IMR-90 (cell line): ENCODE measurements at regions not wholly inside any gene's neighbourhood (a gene's known extent, or its start where the extent isn't known, plus 50 kb on each side); places are given as distances from the start of the nearest gene placed in this dataset.

ENCODE experiments used
- ATAC-seq: fragments of 200-7000 bp; cut with Tn5 transposase; 2 replicates; pipeline ENCODE4 v1.9.1; 2020; ENCODE audit warnings: low read depth, mild to moderate bottlenecking, moderate library complexity
- BruUV-seq: library from RNA; stranded (reverse); fragments of 400-500 nt; replicated peaks from 2 replicates; lab custom pipeline; 2021; lab: Mats Ljungman, UMichigan
- CTCF ChIA-PET: fragments of 300-600 bp; formaldehyde crosslinking; extraction: SDS; loops from one replicate; lab custom pipeline; 2021; ENCODE audit warnings: antibody characterized with exemption; lab: Yijun Ruan, JAX
- POLR2A ChIA-PET: fragments of 300-600 bp; sonication (Branson Sonifier 250); formaldehyde crosslinking; loops from one replicate; lab custom pipeline; 2022; ENCODE audit warnings: antibody characterized with exemption; ENCODE audit not compliant: unreplicated experiment; lab: Charles Lee
- DNase-seq: peaks from one replicate; pipeline ENCODE4 v3.0.0; 2013
- H2AFZ ChIP-seq: replicated peaks from 2 replicates; pipeline ENCODE3; 2013; ENCODE audit warnings: low read length, mild to moderate bottlenecking; ENCODE audit not compliant: poor library complexity
- H2AK5ac ChIP-seq: 2 replicates; pipeline ENCODE4 v1.6.1; 2013; ENCODE audit warnings: low read depth, low read length, inconsistent platforms
- H2AK9ac ChIP-seq: replicated peaks from 2 replicates; pipeline ENCODE3; 2013; ENCODE audit warnings: mild to moderate bottlenecking, low read depth, low read length, moderate library complexity; ENCODE audit not compliant: poor library complexity
- H2BK120ac ChIP-seq: 2 replicates; pipeline ENCODE4 v1.6.1; 2013; ENCODE audit warnings: low read depth, low read length, inconsistent platforms
- H2BK15ac ChIP-seq: 3 replicates; pipeline ENCODE4 v1.6.1; 2013; ENCODE audit warnings: low read depth, low read length, inconsistent platforms
- H2BK20ac ChIP-seq: 2 replicates; pipeline ENCODE4 v1.6.1; 2013; ENCODE audit warnings: low read depth, mild to moderate bottlenecking, inconsistent platforms, low read length, moderate library complexity
- H2BK5ac ChIP-seq: 2 replicates; pipeline ENCODE4 v1.6.1; 2013; ENCODE audit warnings: mild to moderate bottlenecking, low read depth, low read length, inconsistent platforms; ENCODE audit not compliant: poor library complexity, severe bottlenecking
- H3K14ac ChIP-seq: replicated peaks from 2 replicates; pipeline ENCODE4 v1.6.1; 2013; ENCODE audit warnings: low read depth, low read length, inconsistent platforms
- H3K18ac ChIP-seq: 2 replicates; pipeline ENCODE4 v1.6.1; 2013; ENCODE audit warnings: low read depth, low read length, control low read depth
- H3K23ac ChIP-seq: 2 replicates; pipeline ENCODE4 v1.6.1; 2013; ENCODE audit warnings: low read depth, low read length, inconsistent platforms
- H3K27ac ChIP-seq: 2 replicates; pipeline ENCODE4 v1.5.1; 2013; ENCODE audit warnings: mild to moderate bottlenecking, control low read depth, low read length; ENCODE audit not compliant: insufficient read depth
- H3K27me3 ChIP-seq: 2 replicates; pipeline ENCODE4 v1.6.1; 2013; ENCODE audit warnings: low read length; ENCODE audit not compliant: control insufficient read depth, insufficient read depth
- H3K36me3 ChIP-seq: 2 replicates; pipeline ENCODE4 v1.6.1; 2013; ENCODE audit warnings: low read length, mixed read lengths; ENCODE audit not compliant: control insufficient read depth, insufficient read depth
- H3K4ac ChIP-seq: 2 replicates; pipeline ENCODE4 v1.6.1; 2013; ENCODE audit warnings: low read depth, low read length, inconsistent platforms
- H3K4me1 ChIP-seq: 2 replicates; pipeline ENCODE4 v1.6.1; 2013; ENCODE audit warnings: low read length, mixed read lengths; ENCODE audit not compliant: control insufficient read depth, insufficient read depth
- H3K4me2 ChIP-seq: 2 replicates; pipeline ENCODE4 v1.6.1; 2013; ENCODE audit warnings: low read depth, mild to moderate bottlenecking, control low read depth, low read length, moderate library complexity
- H3K4me3 ChIP-seq: 2 replicates; pipeline ENCODE4 v1.5.1; 2013; ENCODE audit warnings: low read depth, mild to moderate bottlenecking, control low read depth, low read length, moderate library complexity; ENCODE audit not compliant: insufficient read depth
- H3K56ac ChIP-seq: 2 replicates; pipeline ENCODE4 v1.6.1; 2013; ENCODE audit warnings: low read length, inconsistent platforms; ENCODE audit not compliant: insufficient read depth; ENCODE audit errors: extremely low read depth
- H3K79me1 ChIP-seq, 2 experiments: 2 replicates each; pipeline ENCODE4 v1.6.1; 2013; ENCODE audit warnings: low read length in 2 of 2, inconsistent platforms in 1 of 2, low read depth in 1 of 2
- H3K9ac ChIP-seq: 2 replicates; pipeline ENCODE4 v1.6.1; 2013; ENCODE audit warnings: low read depth, low read length, control low read depth
- H3K9me1 ChIP-seq: 2 replicates; pipeline ENCODE4 v1.6.1; 2013; ENCODE audit warnings: low read length, inconsistent platforms; ENCODE audit not compliant: insufficient read depth
- H3K9me3 ChIP-seq: 2 replicates; pipeline ENCODE4 v1.6.1; 2013; ENCODE audit warnings: low read length; ENCODE audit not compliant: control insufficient read depth, insufficient read depth
- H4K20me1 ChIP-seq: 2 replicates; pipeline ENCODE4 v1.6.1; 2013; ENCODE audit warnings: low read length, inconsistent platforms; ENCODE audit not compliant: insufficient read depth
- H4K5ac ChIP-seq: 2 replicates; pipeline ENCODE4 v1.6.1; 2013; ENCODE audit warnings: mild to moderate bottlenecking, low read depth, low read length, control low read depth
- H4K8ac ChIP-seq, 2 experiments: 2 replicates each; pipeline ENCODE4 v1.6.1; 2013; ENCODE audit warnings: low read depth in 2 of 2, low read length in 2 of 2, control low read depth in 1 of 2, inconsistent platforms in 1 of 2
- H4K91ac ChIP-seq: 2 replicates; pipeline ENCODE4 v1.6.1; 2013; ENCODE audit warnings: low read depth, low read length, inconsistent platforms; ENCODE audit not compliant: insufficient read depth
- BHLHE40 ChIP-seq: fragments of 150-350 bp; IDR thresholded peaks from 2 replicates; pipeline ENCODE4 v1.6.1; 2016; ENCODE audit warnings: mild to moderate bottlenecking, low read depth, low read length
- CEBPB ChIP-seq: IDR thresholded peaks from 2 replicates; pipeline ENCODE4 v1.6.1; 2012; ENCODE audit warnings: low read depth, low read length, improper control_type of control experiment
- CHD1 ChIP-seq: IDR thresholded peaks from 2 replicates; pipeline ENCODE4 v1.6.1; 2012; ENCODE audit warnings: low read depth, low read length, improper control_type of control experiment
- FOS ChIP-seq: fragments of 150-350 bp; IDR thresholded peaks from 2 replicates; pipeline ENCODE4 v1.6.1; 2016; ENCODE audit warnings: low read depth, low read length
- MAFK ChIP-seq: IDR thresholded peaks from 2 replicates; pipeline ENCODE4 v1.6.1; 2012; ENCODE audit warnings: low read depth, low read length, improper control_type of control experiment
- MAZ ChIP-seq: IDR thresholded peaks from 2 replicates; pipeline ENCODE4 v1.6.1; 2012; ENCODE audit warnings: low read depth, mild to moderate bottlenecking, low read length, improper control_type of control experiment, moderate library complexity, borderline replicate concordance
- MXI1 ChIP-seq: IDR thresholded peaks from 2 replicates; pipeline ENCODE4 v1.6.1; 2012; ENCODE audit warnings: low read depth, mild to moderate bottlenecking, low read length, moderate library complexity, borderline replicate concordance
- NFE2L2 ChIP-seq: fragments of 150-350 bp; IDR thresholded peaks from 2 replicates; pipeline ENCODE4 v1.6.1; 2016; ENCODE audit warnings: low read depth, mild to moderate bottlenecking, low read length
- POLR2A ChIP-seq: IDR thresholded peaks from 2 replicates; pipeline ENCODE4 v1.6.1; 2012; ENCODE audit warnings: mild to moderate bottlenecking, low read depth, low read length
- RAD21 ChIP-seq: IDR thresholded peaks from 2 replicates; pipeline ENCODE4 v1.6.1; 2012; ENCODE audit warnings: low read length, improper control_type of control experiment
- RCOR1 ChIP-seq: IDR thresholded peaks from 2 replicates; pipeline ENCODE4 v1.6.1; 2012; ENCODE audit warnings: mild to moderate bottlenecking, low read length, improper control_type of control experiment; ENCODE audit not compliant: insufficient replicate concordance
- RFX5 ChIP-seq: IDR thresholded peaks from 2 replicates; pipeline ENCODE4 v1.8.0; 2012; ENCODE audit warnings: low read depth, mild to moderate bottlenecking, low read length, moderate library complexity
- SMC3 ChIP-seq: fragments of 150-350 bp; IDR thresholded peaks from 2 replicates; pipeline ENCODE4 v1.6.1; 2016; ENCODE audit warnings: low read depth, mild to moderate bottlenecking, antibody characterized with exemption, low read length, moderate library complexity
- dilution Hi-C: fragments of 300-500 bp; cut with HindIII; formaldehyde crosslinking; loops from one replicate; pipeline ENCODE4 v1.14.3; 2018; ENCODE audit warnings: low sequenced_read_pairs; ENCODE audit not compliant: unreplicated experiment
- in situ Hi-C: fragments of 300-500 bp; cut with MboI; formaldehyde crosslinking; loops from 3 replicates; pipeline ENCODE4 v1.14.3; 2019; ENCODE audit warnings: low sequenced_read_pairs, inconsistent platforms, mixed read lengths
- intact Hi-C: fragments of 100-400 bp; cut with micrococcal nuclease; formaldehyde crosslinking; loops from 2 replicates; pipeline ENCODE4 v1.10.0; 2022
- TF ChIP-seq, protein P1 (sequence below): conservative IDR thresholded peaks from 2 replicates; pipeline ENCODE4 v1.5.1; 2012; ENCODE audit warnings: mild to moderate bottlenecking, low read depth, low read length, improper control_type of control experiment
- TF ChIP-seq, protein P2 (sequence below): fragments of 150-350 bp; IDR thresholded peaks from 2 replicates; pipeline ENCODE4 v1.6.1; 2017; ENCODE audit warnings: mild to moderate bottlenecking, antibody characterized with exemption, low read length, low read depth
- TF ChIP-seq, protein P3 (sequence below): fragments of 150-350 bp; IDR thresholded peaks from 2 replicates; pipeline ENCODE4 v1.6.1; 2016; ENCODE audit warnings: low read depth, mild to moderate bottlenecking, low read length, moderate library complexity, borderline replicate concordance

DNA sequence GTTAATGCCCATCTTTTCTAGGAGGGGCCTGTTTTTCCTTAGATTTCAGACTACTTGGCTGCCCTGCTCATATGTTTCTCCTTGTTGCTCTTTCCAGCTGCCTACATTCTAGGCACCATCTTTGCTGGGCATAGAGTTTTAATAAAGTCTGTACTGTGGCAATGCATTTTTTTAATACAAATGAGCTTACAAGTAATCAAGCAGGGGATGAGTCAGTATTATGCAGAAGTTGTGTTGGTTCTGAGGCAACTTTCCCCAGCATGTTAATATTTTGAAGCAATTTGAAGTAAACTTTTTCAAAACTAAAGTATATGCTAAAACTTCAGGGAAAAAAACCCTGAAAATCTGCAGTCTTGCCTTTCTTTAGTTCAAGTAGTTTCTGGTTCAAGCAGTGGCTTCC, 372.0 kb upstream of the GATB start:
- Histone ChIP-seq H3K4me1 (no peaks in the 10 kb centered on the region), H2AFZ (no peak overlapping the region), H3K27me3 (peaks cover 10% of the 10 kb centered on the region), H3K4me2 (no peak overlapping the region), H3K4ac (no peak overlapping the region), H2BK20ac (no peak overlapping the region), H3K9me1 (no peaks in the 10 kb centered on the region), H3K36me3 (no peaks in the 10 kb centered on the region), H3K9me3 (no peaks in the 10 kb centered on the region), H2BK15ac (no peak overlapping the region), H3K56ac (no peak overlapping the region), H3K23ac (no peak overlapping the region), H4K8ac (no peak overlapping the region), H3K27ac (no peak overlapping the region), H3K9ac (no peak overlapping the region), H3K79me1 (no peaks in the 10 kb centered on the region), H3K14ac (no peak overlapping the region), H2AK5ac (no peak overlapping the region), H3K4me3 (no peak overlapping the region), H4K5ac (no peak overlapping the region), H3K18ac (no peak overlapping the region), H4K91ac (no peak overlapping the region), H2AK9ac (no peak overlapping the region), H4K20me1 (no peaks in the 10 kb centered on the region), H2BK120ac (no peak overlapping the region), H2BK5ac (no peak overlapping the region)
- no TSS peak for BruUV-seq
- no peak for TF ChIP-seq MXI1
- no peak for TF ChIP-seq NFE2L2
- no peak for TF ChIP-seq SMC3
- TF ChIP-seq, protein P1, sequence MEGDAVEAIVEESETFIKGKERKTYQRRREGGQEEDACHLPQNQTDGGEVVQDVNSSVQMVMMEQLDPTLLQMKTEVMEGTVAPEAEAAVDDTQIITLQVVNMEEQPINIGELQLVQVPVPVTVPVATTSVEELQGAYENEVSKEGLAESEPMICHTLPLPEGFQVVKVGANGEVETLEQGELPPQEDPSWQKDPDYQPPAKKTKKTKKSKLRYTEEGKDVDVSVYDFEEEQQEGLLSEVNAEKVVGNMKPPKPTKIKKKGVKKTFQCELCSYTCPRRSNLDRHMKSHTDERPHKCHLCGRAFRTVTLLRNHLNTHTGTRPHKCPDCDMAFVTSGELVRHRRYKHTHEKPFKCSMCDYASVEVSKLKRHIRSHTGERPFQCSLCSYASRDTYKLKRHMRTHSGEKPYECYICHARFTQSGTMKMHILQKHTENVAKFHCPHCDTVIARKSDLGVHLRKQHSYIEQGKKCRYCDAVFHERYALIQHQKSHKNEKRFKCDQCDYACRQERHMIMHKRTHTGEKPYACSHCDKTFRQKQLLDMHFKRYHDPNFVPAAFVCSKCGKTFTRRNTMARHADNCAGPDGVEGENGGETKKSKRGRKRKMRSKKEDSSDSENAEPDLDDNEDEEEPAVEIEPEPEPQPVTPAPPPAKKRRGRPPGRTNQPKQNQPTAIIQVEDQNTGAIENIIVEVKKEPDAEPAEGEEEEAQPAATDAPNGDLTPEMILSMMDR: no peak
- TF ChIP-seq, protein P2, sequence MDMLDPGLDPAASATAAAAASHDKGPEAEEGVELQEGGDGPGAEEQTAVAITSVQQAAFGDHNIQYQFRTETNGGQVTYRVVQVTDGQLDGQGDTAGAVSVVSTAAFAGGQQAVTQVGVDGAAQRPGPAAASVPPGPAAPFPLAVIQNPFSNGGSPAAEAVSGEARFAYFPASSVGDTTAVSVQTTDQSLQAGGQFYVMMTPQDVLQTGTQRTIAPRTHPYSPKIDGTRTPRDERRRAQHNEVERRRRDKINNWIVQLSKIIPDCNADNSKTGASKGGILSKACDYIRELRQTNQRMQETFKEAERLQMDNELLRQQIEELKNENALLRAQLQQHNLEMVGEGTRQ: no peak
- TF ChIP-seq, protein P3, sequence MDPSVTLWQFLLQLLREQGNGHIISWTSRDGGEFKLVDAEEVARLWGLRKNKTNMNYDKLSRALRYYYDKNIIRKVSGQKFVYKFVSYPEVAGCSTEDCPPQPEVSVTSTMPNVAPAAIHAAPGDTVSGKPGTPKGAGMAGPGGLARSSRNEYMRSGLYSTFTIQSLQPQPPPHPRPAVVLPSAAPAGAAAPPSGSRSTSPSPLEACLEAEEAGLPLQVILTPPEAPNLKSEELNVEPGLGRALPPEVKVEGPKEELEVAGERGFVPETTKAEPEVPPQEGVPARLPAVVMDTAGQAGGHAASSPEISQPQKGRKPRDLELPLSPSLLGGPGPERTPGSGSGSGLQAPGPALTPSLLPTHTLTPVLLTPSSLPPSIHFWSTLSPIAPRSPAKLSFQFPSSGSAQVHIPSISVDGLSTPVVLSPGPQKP: no peak
- no peak for TF ChIP-seq FOS
- TF ChIP-seq MAZ: no peak
- TF ChIP-seq CEBPB: no peak
- no peak for TF ChIP-seq RCOR1
- TF ChIP-seq BHLHE40: no peak
- no peak for TF ChIP-seq POLR2A
- no peak for TF ChIP-seq RFX5
- TF ChIP-seq CHD1: no peak
- no peak for TF ChIP-seq RAD21
- TF ChIP-seq MAFK: no peak
- intact Hi-C loops: no loop called here
- ChIA-PET CTCF (interaction anchor here (0.8 kb wide), 1 partner anchor 161 kb away, joined by 3 read pairs; no protein-coding TSS in a partner anchor), POLR2A (no interaction called here)
- in situ Hi-C loops: no loop called here
- dilution Hi-C loops: no loop called here
- ATAC-seq (no peak; the same call in 1 of the 2 replicates), DNase-seq (no peak)
